HG03439 (cell line): ENCODE measurements at regions not wholly inside any gene's neighbourhood (a gene's known extent, or its start where the extent isn't known, plus 50 kb on each side); places are given as distances from the start of the nearest gene placed in this dataset.

Experiments
- ATAC-seq: cut with Tn5 transposase; IDR thresholded peaks from one replicate; pipeline ENCODE4 v1.9.1; 2021; ENCODE audit warnings: mild to moderate bottlenecking, moderate library complexity; ENCODE audit not compliant: unreplicated experiment

- ATAC-seq: no peak
Measured at GRCh38 chr2:11988691-11989353, 242.4 kb downstream of the LPIN1 start.

GRCh38 chr2:11989354-11989703 lies 242.9 kb downstream of the LPIN1 start:
- ATAC-seq: no peak

GRCh38 chr2:11990576-11990975 lies 244.1 kb downstream of the LPIN1 start:
- no peak for ATAC-seq

- no peak for ATAC-seq
Measured at GRCh38 chr2:11993749-11994148, 247.3 kb downstream of the LPIN1 start.

- no peak for ATAC-seq
Measured at GRCh38 chr2:11995456-11995855, 249.0 kb downstream of the LPIN1 start.

- ATAC-seq: no peak
Measured at GRCh38 chr2:11996618-11997017, 250.2 kb downstream of the LPIN1 start.

GRCh38 chr2:11997142-11997541 lies 250.7 kb downstream of the LPIN1 start:
- ATAC-seq: no peak

GRCh38 chr2:11998218-11998617 lies 251.8 kb downstream of the LPIN1 start:
- ATAC-seq: peak; percentile 45

GRCh38 chr2:11998626-11999378 lies 252.4 kb downstream of the LPIN1 start:
- peak; percentile 76 for ATAC-seq

GRCh38 chr2:12001621-12002020 lies 255.2 kb downstream of the LPIN1 start:
- no peak for ATAC-seq

GRCh38 chr2:12002215-12002614 lies 255.8 kb downstream of the LPIN1 start:
- no peak for ATAC-seq

- no peak for ATAC-seq
Measured at GRCh38 chr2:12004713-12005112, 258.3 kb downstream of the LPIN1 start.

- ATAC-seq: peak; percentile 87
Measured at GRCh38 chr2:12005886-12006681, 259.7 kb downstream of the LPIN1 start.

GRCh38 chr2:12006850-12007249 lies 260.4 kb downstream of the LPIN1 start:
- no peak for ATAC-seq

- no peak for ATAC-seq
Measured at GRCh38 chr2:12007282-12007681, 260.9 kb downstream of the LPIN1 start.

- peak; percentile 69 for ATAC-seq
Measured at GRCh38 chr2:12008425-12009061, 262.1 kb downstream of the LPIN1 start.

GRCh38 chr2:12009323-12009905 lies 263.0 kb downstream of the LPIN1 start:
- ATAC-seq: no peak

- no peak for ATAC-seq
Measured at GRCh38 chr2:12010059-12010458, 263.6 kb downstream of the LPIN1 start.

GRCh38 chr2:12010779-12011178 lies 264.3 kb downstream of the LPIN1 start:
- no peak for ATAC-seq

GRCh38 chr2:12014088-12014960 lies 267.9 kb downstream of the LPIN1 start:
- ATAC-seq: no peak
